ENCODE measurements at regions not wholly inside any gene's neighbourhood (a gene's known extent, or its start where the extent isn't known, plus 50 kb on each side); places are given as distances from the start of the nearest gene placed in this dataset.

GRCh38 chr6:2396846-2397630, 151.6 kb upstream of the GMDS start:
- ChIA-PET CTCF (no interaction called here), POLR2A (no interaction called here)

DNA sequence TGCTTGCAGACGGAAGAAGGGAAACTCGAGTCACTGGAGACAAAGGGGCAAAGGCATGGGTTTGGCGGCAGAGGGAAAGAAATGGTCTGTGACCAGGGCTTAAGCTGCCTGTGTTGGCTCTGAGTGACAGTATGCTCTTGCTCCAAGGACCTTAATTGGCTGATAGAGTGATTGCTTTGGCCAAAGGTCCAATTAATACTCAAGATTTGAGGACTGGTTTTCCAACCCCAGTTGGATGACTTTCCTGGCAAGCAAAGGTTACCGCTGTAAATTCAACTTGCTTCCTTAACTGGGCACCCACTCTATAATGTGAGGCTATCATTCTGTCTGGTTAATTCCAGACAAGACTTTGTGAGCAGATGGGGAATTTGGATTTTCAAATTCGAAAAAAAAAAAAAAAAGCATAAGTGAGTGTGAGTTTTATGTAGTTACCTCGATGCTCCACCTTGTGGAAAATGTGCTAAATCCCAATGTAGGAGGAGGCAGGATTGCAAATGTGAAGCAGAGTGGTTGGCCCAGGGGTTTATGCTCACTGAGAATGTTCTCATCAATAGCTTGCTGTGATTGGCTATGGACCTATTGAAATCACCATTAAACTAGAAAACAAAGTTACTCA, 150.7 kb upstream of the GMDS start:
- POLR2A ChIA-PET = no interaction called here
- CTCF ChIA-PET = no interaction called here

DNA sequence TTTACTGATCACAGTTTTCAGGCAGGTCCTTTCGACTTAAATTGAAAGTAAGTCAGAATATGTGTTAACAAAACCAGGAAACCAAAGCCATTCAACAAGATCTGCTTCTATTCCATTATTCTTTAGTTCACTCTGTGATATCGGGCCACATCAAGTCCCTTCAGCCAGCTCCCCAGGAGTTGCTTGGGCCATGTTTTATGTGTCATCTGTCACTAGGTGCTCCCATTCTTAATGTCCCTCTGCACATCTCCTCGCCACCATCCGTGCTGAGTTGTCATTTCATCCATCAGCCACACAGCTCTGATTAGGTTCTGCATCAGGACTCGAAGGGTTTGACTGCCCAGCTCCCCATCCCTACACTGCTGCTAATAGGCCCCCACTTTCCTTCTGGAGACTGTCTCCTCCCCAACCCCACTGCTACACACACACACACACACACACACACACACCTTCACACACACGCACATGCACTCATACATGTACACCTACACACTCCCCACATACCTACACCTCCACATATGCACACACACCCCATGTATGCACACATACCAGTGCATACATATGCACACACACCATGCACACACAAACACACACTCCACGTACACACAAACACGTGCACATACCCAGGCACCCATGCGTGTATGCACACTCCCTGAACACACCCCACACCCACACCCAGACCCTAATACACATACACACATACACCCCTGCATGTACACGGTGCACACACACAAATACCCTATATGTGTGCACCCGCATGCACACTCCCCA, 143.3 kb upstream of the GMDS start:
- ChIA-PET CTCF (no interaction called here), POLR2A (no interaction called here)

DNA sequence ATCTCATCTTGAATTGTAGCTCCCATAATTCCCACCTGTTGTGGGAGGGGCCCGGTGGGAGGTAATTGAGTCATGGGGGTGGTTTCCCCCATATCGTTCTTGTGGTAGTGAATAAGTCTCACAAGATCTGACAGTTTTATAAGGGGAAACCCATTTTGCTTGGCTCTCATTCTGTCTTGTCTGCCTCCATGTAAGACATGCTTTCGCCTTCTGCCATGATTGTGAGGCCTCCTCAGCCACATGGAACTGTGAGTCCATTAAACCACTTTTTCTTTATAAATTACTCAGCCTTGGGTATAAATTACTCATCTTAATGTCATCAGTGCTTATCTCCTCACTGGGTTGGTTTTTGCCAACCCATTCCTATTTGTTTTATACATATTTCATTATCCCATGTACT, 142.0 kb upstream of the GMDS start:
- POLR2A ChIA-PET = no interaction called here
- CTCF ChIA-PET = no interaction called here

DNA sequence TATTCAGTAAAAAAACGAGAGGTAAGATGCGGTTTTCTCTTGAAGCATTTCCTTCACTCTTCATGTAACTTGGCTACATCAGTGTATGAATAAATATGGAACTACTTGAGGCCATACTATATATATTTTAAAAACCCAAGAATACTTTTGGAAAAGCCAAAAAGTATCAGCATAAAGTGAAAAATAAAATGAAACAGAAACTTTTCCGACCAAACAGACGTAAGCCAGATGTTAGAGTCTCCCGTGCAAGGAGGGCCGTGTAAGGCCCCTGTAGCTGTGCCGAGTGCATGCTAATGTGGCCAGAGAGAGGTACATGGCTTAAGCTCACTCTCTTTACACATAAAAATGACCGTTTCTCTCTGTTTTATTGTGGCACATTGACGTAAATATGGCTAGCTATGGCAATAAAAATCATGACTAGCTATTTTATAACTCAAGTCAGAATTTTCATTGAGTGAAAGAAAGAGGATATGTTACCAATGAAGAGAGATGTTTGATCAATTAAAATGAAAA, 140.1 kb upstream of the GMDS start:
- ChIA-PET CTCF (no interaction called here), POLR2A (no interaction called here)

DNA sequence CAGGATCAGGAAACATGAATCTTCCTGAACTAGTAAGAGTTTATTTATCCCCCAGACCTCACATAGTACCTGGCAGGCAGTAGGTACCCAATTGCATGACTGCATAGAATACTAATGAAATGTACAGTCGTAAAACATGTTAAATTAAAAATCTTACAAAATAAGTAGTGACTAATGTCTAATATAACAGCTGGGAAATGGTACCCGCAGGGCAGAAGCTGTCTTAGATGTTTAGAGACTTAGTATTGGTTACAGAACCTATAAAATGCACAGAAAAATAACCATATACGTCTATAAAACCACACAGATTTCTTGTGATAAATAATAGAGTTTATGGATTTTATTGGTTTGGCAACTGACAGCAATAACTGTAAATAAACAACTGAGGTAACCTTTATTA, 139.1 kb upstream of the GMDS start:
- CTCF ChIA-PET = no interaction called here
- POLR2A ChIA-PET = no interaction called here

DNA sequence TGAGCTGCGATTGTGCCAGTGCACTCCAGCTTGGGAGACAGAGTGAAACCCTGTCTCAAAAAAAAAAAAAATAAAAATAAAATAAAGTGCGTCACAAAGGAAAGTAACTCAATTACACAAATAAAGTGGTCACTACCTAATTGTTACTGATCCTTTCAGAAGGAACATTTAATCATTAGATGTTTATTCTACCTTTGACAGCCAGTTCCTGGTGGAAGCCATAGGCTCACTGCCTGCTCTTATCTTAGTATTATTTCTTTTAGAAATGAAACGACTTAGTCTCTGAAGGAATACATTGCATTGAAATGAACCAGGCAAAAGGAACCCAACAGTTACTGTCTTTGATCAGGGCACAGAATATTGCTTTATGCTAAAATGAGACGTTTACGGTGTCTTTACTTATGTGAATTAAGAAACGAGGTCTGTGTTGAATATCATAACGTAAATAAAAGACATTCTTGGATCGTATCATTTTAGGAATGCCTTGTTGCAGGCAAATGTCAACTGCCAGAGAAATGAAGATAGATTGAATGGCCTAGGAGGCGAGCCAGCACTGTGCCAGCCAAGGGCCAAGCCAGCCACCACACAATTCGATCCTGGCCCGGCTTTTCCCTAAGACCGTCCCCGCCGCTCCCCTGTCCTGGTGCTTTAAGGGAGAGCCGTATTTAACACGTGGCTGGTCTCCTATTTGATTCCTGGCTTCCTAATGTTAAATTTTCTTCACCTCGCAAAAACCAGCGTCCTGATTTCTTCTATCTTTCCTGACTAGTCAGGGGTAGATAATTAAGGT, 136.7 kb upstream of the GMDS start:
- ChIA-PET POLR2A (no interaction called here), CTCF (no interaction called here)

DNA sequence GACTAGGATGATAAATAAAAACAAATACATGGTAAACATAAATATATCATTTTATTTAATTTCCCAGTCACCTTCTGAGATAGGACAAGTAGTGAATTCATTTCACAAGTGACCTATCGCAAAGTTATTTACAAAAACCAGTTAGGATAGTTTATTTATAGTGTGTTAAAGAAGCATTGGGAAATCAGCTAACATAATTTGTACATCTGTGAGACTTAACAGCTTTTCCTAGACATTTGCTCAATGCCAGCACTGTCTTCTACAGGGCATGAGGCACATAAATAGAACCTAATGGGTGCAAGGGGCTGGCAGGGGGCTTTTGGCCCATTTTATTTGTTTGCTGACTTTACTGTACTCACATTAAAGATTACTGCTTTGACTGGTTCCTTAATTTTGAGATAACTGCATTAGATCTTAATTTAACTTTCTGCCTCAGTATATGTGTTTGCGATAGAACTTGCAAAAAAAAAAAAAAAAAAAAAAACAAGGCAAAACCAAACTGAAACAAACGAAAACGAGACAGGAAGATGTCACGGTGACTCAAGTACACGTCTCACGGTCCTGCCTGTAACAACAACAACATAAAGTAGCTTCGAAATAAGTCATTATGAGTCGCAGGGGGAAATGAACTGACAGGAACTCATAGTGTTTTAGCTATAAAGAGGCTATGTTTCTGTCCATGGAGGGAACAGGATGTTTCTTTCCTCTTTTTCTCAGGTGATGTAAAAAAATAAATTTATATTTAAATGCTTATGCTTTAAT, 133.7 kb upstream of the GMDS start:
- POLR2A ChIA-PET = interaction anchor here (0.7 kb wide), 1 partner anchor 742 kb away, joined by 5 read pairs; no protein-coding TSS in a partner anchor
- CTCF ChIA-PET = interaction anchor here (0.7 kb wide), 3 partner anchors 64 to 1468 kb away, joined by 3 to 4 read pairs (median 4); no protein-coding TSS in a partner anchor

- CTCF ChIA-PET = no interaction called here
- POLR2A ChIA-PET = no interaction called here
Measured at GRCh38 chr6:2378046-2378657, 132.7 kb upstream of the GMDS start.

GRCh38 chr6:2376429-2377355, 131.3 kb upstream of the GMDS start:
- ChIA-PET CTCF (interaction anchor here (0.6 kb wide), 1 partner anchor 140 kb away, joined by 4 read pairs; no protein-coding TSS in a partner anchor), POLR2A (no interaction called here)

DNA sequence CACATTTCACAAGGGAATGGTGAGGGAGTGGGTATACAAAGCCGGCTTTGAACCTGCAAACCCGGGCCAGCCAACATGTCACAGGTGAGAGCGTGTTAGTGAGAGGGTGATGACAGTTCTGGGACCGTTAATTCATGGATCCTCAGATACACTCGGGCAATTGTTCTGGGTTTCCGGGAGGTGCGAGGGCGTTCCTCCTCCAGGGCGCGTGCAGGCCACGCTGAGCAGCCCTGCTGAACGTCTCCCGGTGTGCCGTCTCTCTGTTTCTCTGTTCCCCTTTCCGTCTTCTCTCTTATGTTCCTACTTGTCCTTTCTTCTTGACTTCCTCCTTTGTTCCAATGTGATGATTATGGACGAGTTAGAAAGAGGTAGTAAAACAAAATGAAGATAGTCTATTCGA, 130.0 kb upstream of the GMDS start:
- ChIA-PET POLR2A (no interaction called here), CTCF (no interaction called here)

DNA sequence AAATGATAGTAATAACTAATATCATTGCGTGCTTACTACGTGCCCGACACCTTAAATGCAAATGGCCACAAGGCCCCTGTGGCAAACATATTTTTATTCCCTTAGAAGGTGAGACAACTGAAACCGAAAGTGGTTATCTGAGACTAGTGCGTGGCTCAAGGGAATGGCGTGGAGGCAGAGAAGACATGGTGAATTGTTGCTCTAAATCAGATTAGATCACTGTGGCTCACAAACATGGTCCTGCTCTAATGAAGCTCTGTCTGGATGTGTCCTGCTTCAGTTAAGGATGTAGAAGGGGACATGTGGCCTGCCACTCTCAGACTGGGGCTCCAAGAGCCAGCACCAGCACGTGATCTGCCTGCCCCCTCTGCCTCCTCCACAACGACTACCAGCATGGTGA, 124.2 kb upstream of the GMDS start:
- ChIA-PET CTCF (no interaction called here), POLR2A (no interaction called here)

DNA sequence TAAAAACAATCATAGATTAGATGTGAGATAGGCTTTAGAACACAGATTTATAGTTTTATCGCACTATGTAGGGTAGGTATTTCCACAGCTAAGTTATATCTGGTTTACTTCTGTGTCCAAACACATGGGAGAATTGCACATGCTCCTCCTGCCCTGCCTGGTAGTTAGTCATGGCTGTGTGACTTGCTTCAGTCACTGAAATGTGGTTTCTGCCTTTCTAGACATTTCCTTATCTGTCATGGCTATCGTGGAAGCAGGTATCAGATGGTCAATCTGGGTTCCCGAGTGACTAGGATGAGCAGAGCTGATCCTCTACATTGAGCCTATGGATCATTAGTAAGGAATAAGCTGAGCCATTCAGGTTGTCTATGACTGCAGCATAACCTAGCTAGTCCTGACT, 117.8 kb upstream of the GMDS start:
- CTCF ChIA-PET = interaction anchor here (1.5 kb wide), 1 partner anchor 767 kb away, joined by 4 read pairs; no protein-coding TSS in a partner anchor
- POLR2A ChIA-PET = no interaction called here

DNA sequence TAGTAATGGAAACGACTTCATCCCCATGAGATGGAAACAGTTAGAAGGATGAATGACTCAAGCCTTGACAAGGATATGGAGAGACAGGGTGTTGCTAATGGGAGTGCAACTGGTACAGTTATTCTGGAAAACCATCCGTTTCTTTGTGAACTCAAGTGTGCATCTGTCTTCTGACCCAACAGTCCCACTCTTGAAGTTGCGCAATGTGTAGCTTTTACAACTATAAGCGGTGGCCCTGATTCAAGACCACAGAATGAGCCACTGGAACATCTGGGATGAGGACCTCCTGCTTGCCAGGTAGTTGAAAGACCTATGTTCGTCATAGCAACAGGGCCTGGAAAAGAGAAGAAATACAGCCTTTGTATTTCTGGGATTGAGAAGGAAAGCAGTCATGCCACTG, 115.8 kb upstream of the GMDS start:
- ChIA-PET CTCF (interaction anchor here (1.0 kb wide), 1 partner anchor 765 kb away, joined by 3 read pairs; no protein-coding TSS in a partner anchor), POLR2A (no interaction called here)

GRCh38 chr6:2360716-2361115, 115.3 kb upstream of the GMDS start:
- ChIA-PET POLR2A (no interaction called here), CTCF (interaction anchor here (1.0 kb wide), 1 partner anchor 764 kb away, joined by 3 read pairs; no protein-coding TSS in a partner anchor)

DNA sequence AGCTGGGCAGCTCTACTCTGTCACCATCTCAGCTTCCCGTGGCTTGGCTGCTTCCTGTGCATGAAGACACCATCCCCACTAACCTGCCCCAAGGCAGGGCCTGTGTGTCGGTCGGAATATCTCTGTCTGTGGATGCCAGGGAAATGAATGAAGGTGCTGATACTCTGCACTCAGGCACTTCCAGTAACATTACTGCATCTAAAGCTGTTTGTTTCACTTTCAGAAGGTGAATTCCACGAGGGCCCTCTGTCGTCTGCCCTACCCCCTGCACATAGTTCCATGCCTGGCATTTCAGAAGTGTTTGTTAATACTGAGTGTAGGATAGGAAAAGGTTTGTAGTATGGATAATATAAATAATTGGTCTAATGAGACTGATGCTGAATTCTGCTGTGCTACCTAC, 114.7 kb upstream of the GMDS start:
- POLR2A ChIA-PET = no interaction called here
- CTCF ChIA-PET = interaction anchor here (1.0 kb wide), 1 partner anchor 763 kb away, joined by 3 read pairs; no protein-coding TSS in a partner anchor

DNA sequence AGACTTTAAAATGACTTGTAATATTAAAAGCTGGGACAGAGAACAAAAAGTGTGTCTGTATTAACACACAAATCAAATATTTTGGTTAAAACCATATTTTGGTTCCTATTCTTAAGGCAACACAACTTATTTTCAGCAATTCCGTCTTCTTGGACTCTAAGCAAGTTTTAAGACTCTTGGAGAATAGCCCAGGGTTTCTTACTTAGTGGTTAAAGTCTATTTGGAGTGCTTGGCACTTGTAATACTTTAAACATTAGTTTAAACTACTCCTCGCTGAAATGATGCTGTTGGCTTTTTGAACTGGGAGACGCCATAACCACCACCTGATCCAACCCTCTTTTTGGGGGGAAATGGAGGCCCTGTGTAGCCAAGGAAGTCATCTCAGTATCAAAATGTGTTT, 109.7 kb upstream of the GMDS start:
- POLR2A ChIA-PET = no interaction called here
- CTCF ChIA-PET = no interaction called here

DNA sequence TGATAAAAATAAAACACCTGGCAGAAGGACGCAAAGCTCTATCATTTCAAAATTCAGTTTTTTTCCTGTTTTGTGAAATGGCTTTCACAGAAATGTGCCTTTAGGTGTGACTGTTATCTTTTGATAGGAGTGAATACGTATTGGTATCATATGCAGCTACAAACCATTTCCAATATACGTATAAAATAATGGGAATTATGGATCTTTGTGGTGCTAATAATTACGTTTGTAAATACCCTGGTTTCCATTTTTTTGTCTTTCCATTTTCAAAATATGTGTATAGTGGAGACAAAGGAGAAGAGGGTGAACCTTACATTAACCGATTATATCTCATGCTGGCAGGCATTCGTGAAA, 108.7 kb upstream of the GMDS start:
- CTCF ChIA-PET = interaction anchor here (0.9 to 1.7 kb wide), 7 partner anchors 101 to 758 kb away, joined by 3 to 7 read pairs (median 5); no protein-coding TSS in a partner anchor
- POLR2A ChIA-PET = no interaction called here

All from activated CD8-positive, alpha-beta memory T cell treated with anti-CD3 and anti-CD28 coated beads for 36 hours (primary cell).